PFSK-1 (cell line): ENCODE measurements at regions not wholly inside any gene's neighbourhood (a gene's known extent, or its start where the extent isn't known, plus 50 kb on each side); places are given as distances from the start of the nearest gene placed in this dataset.

Source experiments
- POLR2AphosphoS5 ChIP-seq: IDR thresholded peaks from 2 replicates; pipeline ENCODE4 v1.6.1; 2012; ENCODE audit warnings: low read depth, mild to moderate bottlenecking, control low read depth, low read length, moderate library complexity
- REST ChIP-seq, 2 experiments: IDR thresholded peaks; 2 replicates each; pipeline versions ENCODE4 v1.6.1 to v1.8.0; 2011 to 2012; ENCODE audit warnings: low read depth in 2 of 2, low read length in 2 of 2, control low read depth in 1 of 2, inconsistent platforms in 1 of 2, mild to moderate bottlenecking in 1 of 2, moderate library complexity in 1 of 2; ENCODE audit not compliant: insufficient read depth in 1 of 2
- SIN3A ChIP-seq: IDR thresholded peaks from 2 replicates; pipeline ENCODE4 v1.6.1; 2012; ENCODE audit warnings: mild to moderate bottlenecking, low read length, moderate library complexity, borderline replicate concordance; ENCODE audit not compliant: insufficient read depth
- TAF1 ChIP-seq: IDR thresholded peaks from 2 replicates; pipeline ENCODE4 v1.6.1; 2012; ENCODE audit warnings: low read length, control low read depth, borderline replicate concordance; ENCODE audit not compliant: insufficient read depth

GRCh38 chr7:113784956-113785355, 133.9 kb downstream of the PPP1R3A start:
- no peak for TF ChIP-seq POLR2AphosphoS5
- no peak for TF ChIP-seq TAF1
- TF ChIP-seq SIN3A: no peak
- no peak for TF ChIP-seq REST (IDR thresholded peaks at IDR 0.05; ENCODE audit: insufficient read depth in 1 of 2, low read depth in 2 of 2, low read length in 2 of 2)
